Tibial nerve (tissue), 4 donors: ENCODE measurements at regions not wholly inside any gene's neighbourhood (a gene's known extent, or its start where the extent isn't known, plus 50 kb on each side); places are given as distances from the start of the nearest gene placed in this dataset.

Source experiments
- CTCF ChIP-seq, 5 experiments: fragments of 200-600 bp in 3 of 5; fragments of 450-650 bp in 2 of 5; sonication (generic) in 3 of 5; IDR thresholded peaks; one replicate each; pipeline ENCODE4 v1.5.1; 2016 to 2019; ENCODE audit warnings: antibody characterized with exemption in 5 of 5, mild to moderate bottlenecking in 3 of 5, moderate library complexity in 2 of 5
- EP300 ChIP-seq, 2 donors: sonication (generic); formaldehyde crosslinking; IDR thresholded peaks; one replicate each; pipeline ENCODE4 v1.6.1; 2017; ENCODE audit warnings: antibody characterized with exemption in 2 of 2, mild to moderate bottlenecking in 1 of 2
- POLR2A ChIP-seq, 2 donors: fragments of 450-650 bp; IDR thresholded peaks; one replicate each; pipeline ENCODE4 v1.6.1; 2017; ENCODE audit warnings: antibody characterized with exemption in 2 of 2, mild to moderate bottlenecking in 2 of 2, moderate library complexity in 2 of 2

- TF ChIP-seq POLR2A (IDR thresholded peaks at IDR 0.05) (no peak), CTCF (IDR thresholded peaks at IDR 0.05) (no peak), EP300 (IDR thresholded peaks at IDR 0.05) (no peak)
Measured at GRCh38 chr15:39336926-39337325, 244.0 kb upstream of the THBS1 start.
